Activated gamma-delta T cell treated with Interleukin-2 at 50 U/mL for 16 hours (primary cell): ENCODE measurements at regions not wholly inside any gene's neighbourhood (a gene's known extent, or its start where the extent isn't known, plus 50 kb on each side); places are given as distances from the start of the nearest gene placed in this dataset.
"Not testable (repeated sequence)": the region's sequence is repeated elsewhere in the genome, so short reads cannot be mapped to it uniquely, and the experiment has no call there.

ENCODE experiments used
- DNase-seq: peaks from one replicate; pipeline ENCODE4 v3.0.0-alpha.2; 2020

DNA sequence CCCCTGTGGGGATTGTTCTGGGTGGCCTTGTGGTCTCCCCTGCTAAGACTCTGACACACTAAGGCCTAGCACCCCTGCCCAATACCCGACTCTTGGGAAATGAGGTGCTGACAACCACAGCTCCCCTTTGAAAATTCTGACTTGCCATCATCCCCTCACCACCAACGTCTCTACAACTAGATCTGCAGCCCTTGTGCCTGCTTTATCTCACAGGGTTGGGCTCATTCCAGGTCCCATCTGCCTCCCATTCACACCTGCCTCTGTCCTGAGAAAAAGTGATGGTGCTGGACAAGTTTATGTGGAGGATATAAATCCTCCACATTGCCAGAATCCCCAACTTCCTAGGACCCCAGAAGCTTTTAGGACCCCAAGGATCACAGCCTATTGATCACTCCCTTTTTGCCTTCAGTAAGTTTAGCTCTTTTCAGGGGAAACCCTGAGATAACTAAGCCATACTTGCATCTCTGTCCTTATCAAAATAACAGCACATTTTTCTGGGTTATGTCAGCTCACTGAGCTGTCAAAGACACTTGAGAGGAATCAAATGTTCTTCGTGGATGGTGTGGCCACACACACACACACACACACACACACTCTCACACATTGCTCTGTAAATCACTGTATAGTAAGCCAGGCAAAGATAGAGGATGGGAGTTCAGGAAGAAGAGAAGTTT lies 136.8 kb upstream of the CES5A start:
- DNase-seq, result no peak

DNA sequence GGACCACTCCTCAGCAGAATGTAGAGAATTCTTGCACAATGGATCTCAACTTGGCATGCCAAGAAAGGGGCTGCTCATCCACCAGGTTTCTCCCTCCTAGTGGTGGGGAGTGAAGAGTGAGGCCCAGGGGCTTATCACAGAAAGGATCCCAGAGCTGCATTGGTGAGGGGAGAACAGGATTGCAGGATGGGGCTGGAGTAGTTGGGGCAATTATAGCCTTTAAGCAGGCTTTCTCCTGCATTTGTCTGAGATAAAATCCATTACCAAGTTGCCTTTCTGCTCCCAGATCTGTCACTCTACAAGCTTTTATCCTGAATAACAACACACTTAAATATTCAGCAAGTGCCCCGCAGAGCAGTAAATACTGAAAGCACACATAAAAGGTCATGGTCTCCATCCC lies 130.8 kb upstream of the CES5A start:
- no peak for DNase-seq

DNA sequence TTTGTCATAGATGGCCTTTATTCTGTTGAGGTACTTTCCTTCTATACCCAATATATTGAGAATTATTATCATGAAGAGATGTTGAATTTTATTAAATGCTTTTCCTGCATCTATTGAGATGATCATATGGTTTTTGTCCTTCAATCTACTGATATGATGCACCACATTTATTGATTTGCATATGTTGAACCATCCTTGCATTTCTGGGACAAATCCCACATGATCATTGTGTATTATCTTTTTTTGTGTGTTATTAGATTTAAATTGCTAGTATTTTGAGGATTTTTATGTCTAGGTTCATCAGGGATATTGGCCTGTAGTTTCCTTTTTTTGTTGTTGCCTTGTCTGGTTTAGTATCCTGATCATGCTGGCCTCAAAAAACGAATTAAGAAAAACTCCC lies 124.5 kb upstream of the CES5A start:
- DNase-seq, result no peak

DNA sequence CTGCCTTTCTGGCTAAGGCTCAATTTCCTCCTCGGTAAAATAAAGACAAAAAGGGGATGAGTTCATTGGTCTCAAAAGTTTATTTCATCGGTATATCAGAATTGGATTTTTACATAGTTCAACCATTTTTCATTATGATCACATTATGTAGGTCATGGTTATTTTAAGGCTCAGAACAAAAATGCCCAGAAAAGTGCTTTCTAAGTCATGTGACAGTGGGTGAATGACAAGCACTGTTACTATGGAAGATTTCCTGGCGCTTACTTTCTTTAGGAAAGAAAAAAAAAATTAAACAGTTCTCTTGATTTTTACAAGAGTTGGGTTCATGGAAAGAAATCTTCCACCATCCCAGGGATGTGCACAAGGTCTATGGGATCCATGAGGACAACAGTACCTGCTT lies 117.9 kb upstream of the CES5A start:
- DNase-seq, result no peak

DNA sequence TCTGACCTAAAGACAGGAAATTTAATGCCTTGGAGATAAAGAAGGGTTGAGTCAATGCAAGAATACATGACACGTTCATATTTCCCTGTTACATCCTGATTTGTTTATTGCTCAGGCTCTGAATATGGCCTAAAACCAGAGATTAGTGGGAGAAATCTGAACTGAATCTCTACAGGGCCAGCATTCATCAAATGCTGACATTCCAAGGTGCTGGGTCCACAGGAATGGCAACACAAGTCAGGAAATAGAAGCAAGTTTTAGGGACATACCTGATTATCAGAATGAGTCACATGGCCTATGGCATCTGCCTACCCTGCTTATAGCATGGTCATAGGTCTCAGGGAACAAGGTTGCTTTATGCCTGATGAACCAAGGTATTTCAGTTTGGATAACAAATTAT lies 117.4 kb upstream of the CES5A start:
- DNase-seq, result no peak

DNA sequence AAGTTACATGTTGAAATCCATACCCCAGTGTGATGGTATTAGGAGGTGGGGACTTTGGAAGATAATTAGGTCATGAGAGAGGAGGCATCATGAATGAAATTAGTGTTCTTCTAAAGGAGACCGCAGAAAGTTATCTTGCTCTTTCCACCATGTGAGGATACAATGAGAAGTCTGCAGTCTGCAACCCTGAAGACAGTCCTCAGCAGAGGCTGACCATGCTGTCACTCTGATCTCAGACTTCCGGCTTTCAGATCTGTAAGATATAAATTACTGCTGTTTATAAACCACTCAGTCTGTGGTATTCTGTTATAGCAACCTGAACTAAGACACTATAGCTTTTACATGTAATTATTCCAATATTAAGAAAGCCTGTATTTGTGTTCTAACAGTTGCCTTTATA lies 116.7 kb upstream of the CES5A start:
- DNase-seq, result no peak

DNA sequence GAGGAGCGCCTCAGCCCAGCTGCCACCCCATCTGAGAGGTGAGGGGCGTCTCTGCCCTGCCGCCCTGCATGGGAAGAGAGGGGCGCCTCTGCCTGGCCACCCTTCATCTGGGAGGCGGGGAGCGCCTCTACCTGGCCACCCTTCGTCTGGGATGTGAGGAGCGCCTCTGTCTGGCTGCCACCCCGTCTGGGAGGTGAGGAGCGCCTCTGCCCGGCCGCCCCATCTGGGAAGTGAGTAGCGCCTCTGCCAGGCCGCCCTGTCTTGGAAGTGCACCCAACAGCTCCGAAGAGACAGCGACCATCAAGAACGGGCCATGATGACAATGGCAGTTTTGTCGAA lies 114.4 kb upstream of the CES5A start:
- DNase-seq, result no peak

DNA sequence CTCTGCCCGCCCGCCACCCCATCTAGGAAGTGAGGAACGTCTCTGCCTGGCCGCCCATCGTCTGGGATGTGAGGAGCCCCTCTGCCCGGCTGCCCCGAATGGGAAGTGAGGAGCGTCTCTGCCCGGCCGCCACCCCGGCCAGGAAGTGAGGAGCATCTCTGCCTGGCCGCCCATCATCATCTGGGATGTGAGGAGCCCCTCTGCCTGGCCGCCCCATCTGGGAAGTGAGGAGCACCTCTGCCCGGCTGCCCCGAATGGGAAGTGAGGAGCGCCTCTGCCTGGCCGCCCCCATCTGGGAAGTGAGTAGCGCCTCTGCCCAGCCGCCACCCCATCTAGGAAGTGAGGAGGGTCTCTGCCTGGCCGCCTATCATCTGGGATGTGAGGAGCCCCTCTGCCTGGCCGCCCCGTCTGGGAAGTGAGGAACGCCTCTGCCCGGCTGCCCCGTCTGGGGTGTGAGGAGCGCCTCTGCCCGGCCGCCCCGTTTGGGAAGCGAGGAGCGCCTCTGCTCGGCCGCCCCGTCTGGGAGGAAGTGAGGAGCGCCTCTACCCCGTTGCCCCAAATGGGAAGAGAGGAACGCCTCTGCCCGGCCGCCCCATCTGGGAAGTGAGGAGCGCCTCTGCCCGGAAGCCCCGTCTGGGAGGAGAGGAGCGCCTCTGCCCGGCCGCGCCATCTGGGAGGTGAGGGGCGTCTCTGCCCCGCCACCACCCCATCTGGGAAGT lies 113.8 kb upstream of the CES5A start:
- not testable (repeated sequence) for DNase-seq

DNA sequence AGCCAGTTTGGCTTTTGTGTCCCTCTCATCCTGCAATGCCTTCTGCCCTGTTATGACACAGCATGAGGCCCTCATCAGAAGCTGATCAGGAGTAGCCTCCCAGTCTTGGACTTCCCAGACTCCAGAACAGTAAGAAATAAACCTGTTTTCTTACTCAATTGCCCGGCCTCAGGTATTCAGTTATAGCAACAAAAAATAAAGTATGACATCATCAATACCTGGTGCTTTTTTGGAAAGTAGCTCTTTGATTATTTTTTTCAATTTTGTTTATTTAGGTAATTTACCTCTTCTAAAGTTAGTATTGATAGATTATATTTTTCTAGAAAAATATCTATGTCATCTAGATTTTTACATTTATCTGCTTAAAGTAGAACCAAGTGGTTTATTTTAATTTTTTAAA lies 112.8 kb upstream of the CES5A start:
- no peak for DNase-seq

GRCh38 chr16:55982597-55982996 lies 107.4 kb upstream of the CES5A start:
- no peak for DNase-seq

- no peak for DNase-seq
Observed at GRCh38 chr16:55981557-55981956, 106.4 kb upstream of the CES5A start.

- DNase-seq, result no peak
Observed at GRCh38 chr16:55976815-55977214, 101.6 kb upstream of the CES5A start.

GRCh38 chr16:55971447-55971846 lies 96.3 kb upstream of the CES5A start:
- no peak for DNase-seq

DNA sequence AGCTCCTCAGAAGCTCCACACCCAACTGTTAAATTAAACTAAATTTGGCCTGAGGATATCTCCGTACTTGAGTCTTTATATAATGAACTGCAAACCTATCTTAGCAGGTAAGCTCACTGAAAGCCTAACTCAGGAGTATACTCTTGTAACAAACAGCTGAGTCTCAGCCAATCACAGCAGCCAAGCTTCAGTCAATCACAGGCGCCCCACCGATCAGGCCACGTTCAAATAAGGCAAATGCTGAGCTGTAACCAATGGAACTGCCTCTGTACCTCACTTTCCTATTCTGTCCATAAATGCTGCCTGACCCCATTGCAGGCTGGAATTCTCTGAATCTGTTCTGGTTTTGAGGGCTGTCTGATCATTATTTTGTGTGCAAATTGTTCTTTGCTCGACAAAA lies 93.0 kb upstream of the CES5A start:
- no peak for DNase-seq

DNA sequence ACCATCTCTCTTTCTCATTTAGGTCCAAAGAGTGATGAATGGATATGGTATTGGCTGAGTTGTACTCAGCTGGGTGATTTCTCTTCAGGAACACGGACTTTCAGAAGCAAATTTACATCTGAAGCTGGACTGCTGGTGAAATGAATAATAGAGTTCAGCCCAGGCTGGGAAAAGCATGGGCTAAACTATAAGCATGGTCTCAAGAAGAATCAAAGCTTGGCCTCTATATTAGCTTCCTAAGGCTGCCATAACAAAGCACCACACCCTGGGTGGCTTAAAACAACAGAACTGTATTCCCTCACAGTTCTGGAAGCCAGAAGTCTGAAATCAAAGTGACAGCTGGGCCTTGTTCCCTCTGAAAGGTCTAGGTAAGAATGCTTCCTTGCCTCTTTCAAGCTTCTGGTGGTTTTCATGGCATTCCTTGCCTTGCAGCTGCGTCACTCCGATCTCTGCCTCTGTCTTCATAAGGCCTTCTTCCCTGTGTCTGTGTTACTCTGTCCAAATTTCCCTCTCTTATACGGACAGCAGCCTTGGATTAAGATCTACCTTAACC lies 89.8 kb upstream of the CES5A start:
- no peak for DNase-seq

- DNase-seq, result no peak
Observed at GRCh38 chr16:55955845-55956244, 80.7 kb upstream of the CES5A start.

- no peak for DNase-seq
Observed at GRCh38 chr16:55955424-55955823, 80.3 kb upstream of the CES5A start.

- DNase-seq, result no peak
Observed at GRCh38 chr16:55954906-55955305, 79.7 kb upstream of the CES5A start.

- no peak for DNase-seq
Observed at GRCh38 chr16:55949518-55949917, 74.3 kb upstream of the CES5A start.

DNA sequence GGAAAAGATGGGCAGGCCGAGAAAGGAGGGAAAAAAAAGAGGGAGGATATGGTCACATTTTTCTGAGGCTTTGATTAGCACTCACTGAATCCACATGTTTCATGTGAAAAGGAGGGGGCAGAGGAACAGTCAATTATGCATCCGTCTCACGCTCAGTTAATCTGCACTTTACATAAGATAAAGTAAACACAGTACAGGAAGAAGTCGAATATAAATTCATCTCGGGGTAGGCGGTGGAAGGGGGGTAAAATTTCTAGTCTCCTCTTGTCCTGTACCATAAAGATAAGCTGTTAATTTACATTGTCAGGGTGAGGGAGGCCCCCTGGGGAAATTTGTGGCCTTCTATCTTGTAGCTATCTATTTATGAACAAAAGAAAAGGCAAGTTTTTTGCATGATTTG lies 73.1 kb upstream of the CES5A start:
- DNase-seq, result no peak

GRCh38 chr16:55947366-55947765 lies 72.2 kb upstream of the CES5A start:
- DNase-seq, result no peak

- DNase-seq, result peak; percentile 47
Observed at GRCh38 chr16:55944377-55944802, 69.2 kb upstream of the CES5A start.

- DNase-seq, result no peak
Observed at GRCh38 chr16:55943267-55943666, 68.1 kb upstream of the CES5A start.

DNA sequence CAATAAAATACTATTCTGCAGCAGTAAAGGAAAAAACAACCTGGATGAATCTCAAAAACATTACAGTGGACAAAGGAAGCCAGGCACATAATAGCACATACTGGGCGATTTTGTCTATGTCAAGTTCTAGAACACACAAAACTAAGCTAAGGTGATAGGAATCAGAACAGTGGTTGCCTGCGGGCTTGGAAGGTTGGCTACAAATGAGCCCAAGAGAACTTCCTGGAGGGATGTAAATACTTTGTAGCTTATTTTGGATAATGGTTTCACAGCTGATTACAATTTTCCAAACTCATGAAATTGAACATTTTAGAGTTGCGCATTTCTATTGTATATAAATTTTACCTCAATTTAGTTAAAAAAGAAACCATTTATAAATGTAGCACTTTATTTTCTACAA lies 67.6 kb upstream of the CES5A start:
- no peak for DNase-seq

GRCh38 chr16:55941552-55941951 lies 66.4 kb upstream of the CES5A start:
- DNase-seq, result no peak
